ENCODE measurements at regions not wholly inside any gene's neighbourhood (a gene's known extent, or its start where the extent isn't known, plus 50 kb on each side); places are given as distances from the start of the nearest gene placed in this dataset.

GRCh38 chr14:42510071-42510470 lies 903.4 kb downstream of the LRFN5 start:
- peaks cover 0 to 7% (median 0%) of the 10 kb centered on the region in 8 donors for H3K9me3 ChIP-seq
- no peak overlapping the region for H3K27ac ChIP-seq
- DNase-seq, result no peak
- H3K27me3 ChIP-seq (replicated peaks in 1 of 7), result no peaks in the 10 kb centered on the region
- no peaks in the 10 kb centered on the region for H3K36me3 ChIP-seq
- H3K4me3 ChIP-seq, result no peak overlapping the region
- 68 to 89% (median 77%) methylated on average over 1 of the region's 1 CpG for WGBS, 5 donors
- TF ChIP-seq POLR2A (IDR thresholded peaks at IDR 0.05) (no peak), POLR2AphosphoS5 (IDR thresholded peaks at IDR 0.05) (no peak), CTCF (IDR thresholded peaks at IDR 0.05 in 8 of 11, conservative IDR thresholded peaks at IDR 0.05 in 3 of 11) (no peak)
- no peaks in the 10 kb centered on the region for H3K4me1 ChIP-seq
- intact Hi-C loops (cut with DNase I; ENCODE audit: low total_unique reads), result no loop called here

- Histone ChIP-seq H3K4me3 (no peak overlapping the region), H3K4me1 (no peaks in the 10 kb centered on the region), H3K9me3 (peaks cover 0 to 7% (median 0%) of the 10 kb centered on the region in 8 donors), H3K27ac (no peak overlapping the region), H3K27me3 (replicated peaks in 1 of 7) (no peaks in the 10 kb centered on the region), H3K36me3 (no peaks in the 10 kb centered on the region)
- no peak for DNase-seq
- no peak for TF ChIP-seq POLR2AphosphoS5 (IDR thresholded peaks at IDR 0.05)
- no peak for TF ChIP-seq CTCF (IDR thresholded peaks at IDR 0.05 in 8 of 11, conservative IDR thresholded peaks at IDR 0.05 in 3 of 11)
- TF ChIP-seq POLR2A (IDR thresholded peaks at IDR 0.05), result no peak
- intact Hi-C loops (cut with DNase I; ENCODE audit: low total_unique reads), result no loop called here
- 67 to 75% (median 70%) methylated on average over 3 of the region's 3 CpGs for WGBS, 5 donors
Measured at GRCh38 chr14:42508209-42508946, 901.7 kb downstream of the LRFN5 start.

- no peak overlapping the region for H3K27ac ChIP-seq
- H3K9me3 ChIP-seq, result peaks cover 0 to 7% (median 0%) of the 10 kb centered on the region in 8 donors
- intact Hi-C loops (cut with DNase I; ENCODE audit: low total_unique reads), result no loop called here
- no peak for DNase-seq
- 37 to 81% (median 62%) methylated on average over 1 of the region's 1 CpG for WGBS, 5 donors
- H3K4me3 ChIP-seq, result no peak overlapping the region
- TF ChIP-seq POLR2AphosphoS5 (IDR thresholded peaks at IDR 0.05) (no peak), POLR2A (IDR thresholded peaks at IDR 0.05) (no peak), CTCF (IDR thresholded peaks at IDR 0.05 in 8 of 11, conservative IDR thresholded peaks at IDR 0.05 in 3 of 11) (no peak)
- no peaks in the 10 kb centered on the region for H3K27me3 ChIP-seq (replicated peaks in 1 of 7)
- H3K4me1 ChIP-seq, result no peaks in the 10 kb centered on the region
- H3K36me3 ChIP-seq, result no peaks in the 10 kb centered on the region
Measured at GRCh38 chr14:42504433-42504832, 897.8 kb downstream of the LRFN5 start.

GRCh38 chr14:42499137-42499536 lies 892.5 kb downstream of the LRFN5 start:
- intact Hi-C loops (cut with DNase I; ENCODE audit: low total_unique reads), result no loop called here

More at GRCh38 chr14:42499137-42499536, 892.5 kb downstream of the LRFN5 start:
- no peak overlapping the region for H3K27ac ChIP-seq
- no peaks in the 10 kb centered on the region for H3K4me1 ChIP-seq
- H3K36me3 ChIP-seq, result no peaks in the 10 kb centered on the region
- TF ChIP-seq CTCF (IDR thresholded peaks at IDR 0.05 in 8 of 11, conservative IDR thresholded peaks at IDR 0.05 in 3 of 11) (no peak), POLR2AphosphoS5 (IDR thresholded peaks at IDR 0.05) (no peak), POLR2A (IDR thresholded peaks at IDR 0.05) (no peak)
- no peak overlapping the region for H3K4me3 ChIP-seq
- no peak for DNase-seq
- H3K9me3 ChIP-seq, result no peaks in the 10 kb centered on the region
- H3K27me3 ChIP-seq (replicated peaks in 1 of 7), result no peaks in the 10 kb centered on the region

Data from spleen (tissue), 11 donors.